ENCODE measurements at regions not wholly inside any gene's neighbourhood (a gene's known extent, or its start where the extent isn't known, plus 50 kb on each side); places are given as distances from the start of the nearest gene placed in this dataset.

GRCh38 chr2:164009756-164010337 lies 274.0 kb upstream of the FIGN start:
- Histone ChIP-seq H3K27ac (ENCODE audit: poor library complexity, severe bottlenecking) (no peak overlapping the region), H3K9me3 (ENCODE audit: severe bottlenecking) (no peaks in the 10 kb centered on the region), H3K4me3 (ENCODE audit: severe bottlenecking) (no peak overlapping the region), H3K27me3 (ENCODE audit: insufficient read depth, poor library complexity, severe bottlenecking) (no peaks in the 10 kb centered on the region), H3K36me3 (ENCODE audit: low read depth) (no peaks in the 10 kb centered on the region), H3K4me1 (ENCODE audit: insufficient read depth, poor library complexity, severe bottlenecking) (no peaks in the 10 kb centered on the region)
- TF ChIP-seq CTCF (IDR thresholded peaks at IDR 0.05; ENCODE audit: poor library complexity, severe bottlenecking): no peak
- no peak for DNase-seq (ENCODE audit: low spot score)
- no peak for ATAC-seq (ENCODE audit: low read depth)

GRCh38 chr2:164008752-164009151 lies 272.9 kb upstream of the FIGN start:
- ATAC-seq (ENCODE audit: low read depth) (no peak), DNase-seq (ENCODE audit: low spot score) (no peak)

GRCh38 chr2:164006704-164007103 lies 270.9 kb upstream of the FIGN start:
- ATAC-seq (ENCODE audit: low read depth) (no peak), DNase-seq (ENCODE audit: low spot score) (no peak)
- TF ChIP-seq CTCF (IDR thresholded peaks at IDR 0.05; ENCODE audit: poor library complexity, severe bottlenecking): no peak
- Histone ChIP-seq H3K9me3 (ENCODE audit: severe bottlenecking) (no peaks in the 10 kb centered on the region), H3K4me3 (ENCODE audit: severe bottlenecking) (no peak overlapping the region), H3K36me3 (ENCODE audit: low read depth) (no peaks in the 10 kb centered on the region), H3K4me1 (ENCODE audit: insufficient read depth, poor library complexity, severe bottlenecking) (no peaks in the 10 kb centered on the region), H3K27ac (ENCODE audit: poor library complexity, severe bottlenecking) (no peak overlapping the region), H3K27me3 (ENCODE audit: insufficient read depth, poor library complexity, severe bottlenecking) (no peaks in the 10 kb centered on the region)

More at GRCh38 chr2:164008752-164009151, 272.9 kb upstream of the FIGN start:
- no peaks in the 10 kb centered on the region for H3K4me1 ChIP-seq (ENCODE audit: insufficient read depth, poor library complexity, severe bottlenecking)
- H3K27ac ChIP-seq (ENCODE audit: poor library complexity, severe bottlenecking): no peak overlapping the region
- H3K27me3 ChIP-seq (ENCODE audit: insufficient read depth, poor library complexity, severe bottlenecking): no peaks in the 10 kb centered on the region
- no peaks in the 10 kb centered on the region for H3K9me3 ChIP-seq (ENCODE audit: severe bottlenecking)
- no peaks in the 10 kb centered on the region for H3K36me3 ChIP-seq (ENCODE audit: low read depth)
- H3K4me3 ChIP-seq (ENCODE audit: severe bottlenecking): no peak overlapping the region
- TF ChIP-seq CTCF (IDR thresholded peaks at IDR 0.05; ENCODE audit: poor library complexity, severe bottlenecking): no peak

GRCh38 chr2:164000176-164000575 lies 264.4 kb upstream of the FIGN start:
- ATAC-seq (ENCODE audit: low read depth): no peak
- Histone ChIP-seq H3K9me3 (ENCODE audit: severe bottlenecking) (no peaks in the 10 kb centered on the region), H3K36me3 (ENCODE audit: low read depth) (no peaks in the 10 kb centered on the region), H3K27ac (ENCODE audit: poor library complexity, severe bottlenecking) (no peak overlapping the region), H3K27me3 (ENCODE audit: insufficient read depth, poor library complexity, severe bottlenecking) (no peaks in the 10 kb centered on the region), H3K4me1 (ENCODE audit: insufficient read depth, poor library complexity, severe bottlenecking) (no peaks in the 10 kb centered on the region), H3K4me3 (ENCODE audit: severe bottlenecking) (no peak overlapping the region)
- no peak for DNase-seq (ENCODE audit: low spot score)
- no peak for TF ChIP-seq CTCF (IDR thresholded peaks at IDR 0.05; ENCODE audit: poor library complexity, severe bottlenecking)

- TF ChIP-seq CTCF (IDR thresholded peaks at IDR 0.05; ENCODE audit: poor library complexity, severe bottlenecking): no peak
- Histone ChIP-seq H3K27ac (ENCODE audit: poor library complexity, severe bottlenecking) (no peak overlapping the region), H3K4me3 (ENCODE audit: severe bottlenecking) (no peak overlapping the region), H3K36me3 (ENCODE audit: low read depth) (no peaks in the 10 kb centered on the region), H3K27me3 (ENCODE audit: insufficient read depth, poor library complexity, severe bottlenecking) (no peaks in the 10 kb centered on the region), H3K4me1 (ENCODE audit: insufficient read depth, poor library complexity, severe bottlenecking) (no peaks in the 10 kb centered on the region), H3K9me3 (ENCODE audit: severe bottlenecking) (no peaks in the 10 kb centered on the region)
- DNase-seq (ENCODE audit: low spot score) (no peak), ATAC-seq (ENCODE audit: low read depth) (no peak)
Measured at GRCh38 chr2:163997466-163997865, 261.7 kb upstream of the FIGN start.
